ENCODE measurements at regions not wholly inside any gene's neighbourhood (a gene's known extent, or its start where the extent isn't known, plus 50 kb on each side); places are given as distances from the start of the nearest gene placed in this dataset.

- Histone ChIP-seq H3K36me3 (no peaks in the 10 kb centered on the region), H3K27ac (no peak overlapping the region), H3K27me3 (replicated peaks; ENCODE audit: insufficient read depth) (no peaks in the 10 kb centered on the region), H3K4me1 (ENCODE audit: control insufficient read depth in 1 of 2, low read depth in 2 of 2) (no peaks in the 10 kb centered on the region), H3K4me3 (no peak overlapping the region), H3K9me3 (no peaks in the 10 kb centered on the region)
- no peak for DNase-seq (ENCODE audit: low spot score)
- TF ChIP-seq CTCF (IDR thresholded peaks at IDR 0.05), result no peak
- no peak for ATAC-seq (ENCODE audit: insufficient number of reproducible peaks, low FRiP score, low read depth)
Observed at GRCh38 chr11:127133061-127133460, 132.5 kb upstream of the KIRREL3 start.

- no peak overlapping the region for H3K27ac ChIP-seq
- H3K4me3 ChIP-seq, result no peak overlapping the region
- H3K36me3 ChIP-seq, result no peaks in the 10 kb centered on the region
- no peaks in the 10 kb centered on the region for H3K4me1 ChIP-seq (ENCODE audit: control insufficient read depth in 1 of 2, low read depth in 2 of 2)
- no peak for ATAC-seq (ENCODE audit: insufficient number of reproducible peaks, low FRiP score, low read depth)
- no peaks in the 10 kb centered on the region for H3K27me3 ChIP-seq (replicated peaks; ENCODE audit: insufficient read depth)
- no peak for DNase-seq (ENCODE audit: low spot score)
- TF ChIP-seq CTCF (IDR thresholded peaks at IDR 0.05), result no peak
- H3K9me3 ChIP-seq, result no peaks in the 10 kb centered on the region
Observed at GRCh38 chr11:127130321-127130720, 129.8 kb upstream of the KIRREL3 start.

- H3K27ac ChIP-seq, result no peak overlapping the region
- no peaks in the 10 kb centered on the region for H3K27me3 ChIP-seq (replicated peaks; ENCODE audit: insufficient read depth)
- DNase-seq (ENCODE audit: low spot score) (no peak), ATAC-seq (ENCODE audit: insufficient number of reproducible peaks, low FRiP score, low read depth) (no peak)
- no peaks in the 10 kb centered on the region for H3K4me1 ChIP-seq (ENCODE audit: control insufficient read depth in 1 of 2, low read depth in 2 of 2)
- no peak overlapping the region for H3K4me3 ChIP-seq
- no peaks in the 10 kb centered on the region for H3K9me3 ChIP-seq
- TF ChIP-seq CTCF (IDR thresholded peaks at IDR 0.05), result no peak
- no peaks in the 10 kb centered on the region for H3K36me3 ChIP-seq
Observed at GRCh38 chr11:127126986-127127385, 126.4 kb upstream of the KIRREL3 start.

GRCh38 chr11:127119356-127119755 is 118.8 kb upstream of the KIRREL3 start:
- ATAC-seq (ENCODE audit: insufficient number of reproducible peaks, low FRiP score, low read depth), result no peak
- no peak overlapping the region for H3K4me3 ChIP-seq
- TF ChIP-seq CTCF (IDR thresholded peaks at IDR 0.05), result no peak

GRCh38 chr11:127118811-127119210 is 118.2 kb upstream of the KIRREL3 start:
- no peak overlapping the region for H3K27ac ChIP-seq
- DNase-seq (ENCODE audit: low spot score) (no peak), ATAC-seq (ENCODE audit: insufficient number of reproducible peaks, low FRiP score, low read depth) (no peak)
- no peaks in the 10 kb centered on the region for H3K4me1 ChIP-seq (ENCODE audit: control insufficient read depth in 1 of 2, low read depth in 2 of 2)
- H3K36me3 ChIP-seq, result no peaks in the 10 kb centered on the region
- no peak overlapping the region for H3K4me3 ChIP-seq
- no peaks in the 10 kb centered on the region for H3K27me3 ChIP-seq (replicated peaks; ENCODE audit: insufficient read depth)
- no peaks in the 10 kb centered on the region for H3K9me3 ChIP-seq
- TF ChIP-seq CTCF (IDR thresholded peaks at IDR 0.05), result no peak

More at GRCh38 chr11:127119356-127119755, 118.8 kb upstream of the KIRREL3 start:
- H3K27ac ChIP-seq, result no peak overlapping the region
- no peaks in the 10 kb centered on the region for H3K4me1 ChIP-seq (ENCODE audit: control insufficient read depth in 1 of 2, low read depth in 2 of 2)
- H3K27me3 ChIP-seq (replicated peaks; ENCODE audit: insufficient read depth), result no peaks in the 10 kb centered on the region
- no peaks in the 10 kb centered on the region for H3K9me3 ChIP-seq
- DNase-seq (ENCODE audit: low spot score), result no peak
- H3K36me3 ChIP-seq, result no peaks in the 10 kb centered on the region
